ENCODE measurements at regions not wholly inside any gene's neighbourhood (a gene's known extent, or its start where the extent isn't known, plus 50 kb on each side); places are given as distances from the start of the nearest gene placed in this dataset.

- DNase-seq, result peak; percentile 77 to 93 (median 82)
These were observed 1026.2 kb upstream of the NR2F2 start for GRCh38 chr15:95304151-95304946.

- no peak for DNase-seq
These were observed 1025.5 kb upstream of the NR2F2 start for GRCh38 chr15:95304947-95305400.

- DNase-seq, result no peak
These were observed 1023.4 kb upstream of the NR2F2 start for GRCh38 chr15:95307115-95307514.

GRCh38 chr15:95319242-95319641 is 1011.3 kb upstream of the NR2F2 start:
- no peak for DNase-seq

- no peak for DNase-seq
These were observed 1006.7 kb upstream of the NR2F2 start for GRCh38 chr15:95323796-95324195.

- no peak for DNase-seq
These were observed 1005.8 kb upstream of the NR2F2 start for GRCh38 chr15:95324656-95325055.

GRCh38 chr15:95325763-95326404 is 1004.6 kb upstream of the NR2F2 start:
- peak; percentile 19 to 70 (median 20) for DNase-seq

GRCh38 chr15:95326431-95327182 is 1003.9 kb upstream of the NR2F2 start:
- peak; percentile 20 to 73 (median 25) for DNase-seq

- DNase-seq, result no peak
These were observed 1003.3 kb upstream of the NR2F2 start for GRCh38 chr15:95327183-95327525.

- DNase-seq, result no peak
These were observed 1002.8 kb upstream of the NR2F2 start for GRCh38 chr15:95327661-95328060.

- DNase-seq, result no peak
These were observed 1001.9 kb upstream of the NR2F2 start for GRCh38 chr15:95328559-95328958.

- DNase-seq, result no peak
These were observed 1001.1 kb upstream of the NR2F2 start for GRCh38 chr15:95329362-95329761.

- no peak for DNase-seq
These were observed 988.8 kb upstream of the NR2F2 start for GRCh38 chr15:95341686-95342085.

GRCh38 chr15:95345867-95346266 is 984.6 kb upstream of the NR2F2 start:
- DNase-seq, result no peak

GRCh38 chr15:95346721-95347475 is 983.6 kb upstream of the NR2F2 start:
- DNase-seq, result no peak

- no peak for DNase-seq
These were observed 982.7 kb upstream of the NR2F2 start for GRCh38 chr15:95347837-95348236.

GRCh38 chr15:95350908-95351307 is 979.6 kb upstream of the NR2F2 start:
- no peak for DNase-seq

GRCh38 chr15:95352631-95353187 is 977.8 kb upstream of the NR2F2 start:
- DNase-seq, result no peak

- no peak for DNase-seq
These were observed 977.0 kb upstream of the NR2F2 start for GRCh38 chr15:95353512-95353911.

GRCh38 chr15:95359966-95360365 is 970.5 kb upstream of the NR2F2 start:
- no peak for DNase-seq

- DNase-seq, result no peak
These were observed 968.2 kb upstream of the NR2F2 start for GRCh38 chr15:95362306-95362705.

- DNase-seq, result peak in 2 of 3 donors; percentile 6 to 22
These were observed 966.9 kb upstream of the NR2F2 start for GRCh38 chr15:95363646-95364045.

All from muscle of back (tissue), 3 donors.